Neural cell (in vitro differentiated cells): ENCODE measurements at regions not wholly inside any gene's neighbourhood (a gene's known extent, or its start where the extent isn't known, plus 50 kb on each side); places are given as distances from the start of the nearest gene placed in this dataset.

ENCODE experiments used
- EP300 ChIP-seq: fragments of 450-650 bp; conservative IDR thresholded peaks from 2 replicates; pipeline ENCODE4 v1.6.1; 2014; ENCODE audit warnings: antibody characterized with exemption, mild to moderate bottlenecking, moderate library complexity; ENCODE audit not compliant: poor library complexity, severe bottlenecking
- POLR2AphosphoS5 ChIP-seq: IDR thresholded peaks from 2 replicates; pipeline ENCODE4 v1.6.1; 2012
- SMC3 ChIP-seq: fragments of 450-650 bp; conservative IDR thresholded peaks from 2 replicates; pipeline ENCODE4 v1.6.1; 2014; ENCODE audit warnings: antibody characterized with exemption, mild to moderate bottlenecking, moderate library complexity; ENCODE audit not compliant: poor library complexity
- TF ChIP-seq, protein P1 (sequence below): fragments of 450-650 bp; IDR thresholded peaks from 2 replicates; pipeline ENCODE4 v1.5.1; 2014; ENCODE audit warnings: antibody characterized with exemption, mild to moderate bottlenecking, moderate library complexity; ENCODE audit not compliant: poor library complexity, severe bottlenecking

DNA sequence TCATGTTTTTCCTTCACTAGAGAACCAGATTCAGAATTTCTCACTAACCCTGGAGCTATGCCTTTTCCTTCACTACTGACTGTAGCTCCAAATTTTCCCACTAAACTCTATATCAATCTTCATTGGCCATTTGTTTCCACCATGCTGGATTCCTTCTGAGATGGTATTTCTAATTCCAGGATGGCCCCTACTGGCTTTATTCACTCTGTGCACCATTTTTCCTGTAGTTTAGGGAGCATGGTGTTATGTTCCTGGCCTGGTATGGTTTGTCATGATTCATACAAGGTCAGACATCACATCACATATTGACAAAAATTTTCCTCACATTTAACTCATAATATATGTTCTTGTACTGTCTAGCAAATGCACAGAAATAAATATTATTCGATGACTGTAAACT is 229.2 kb upstream of the TFPI start:
- TF ChIP-seq, protein P1, sequence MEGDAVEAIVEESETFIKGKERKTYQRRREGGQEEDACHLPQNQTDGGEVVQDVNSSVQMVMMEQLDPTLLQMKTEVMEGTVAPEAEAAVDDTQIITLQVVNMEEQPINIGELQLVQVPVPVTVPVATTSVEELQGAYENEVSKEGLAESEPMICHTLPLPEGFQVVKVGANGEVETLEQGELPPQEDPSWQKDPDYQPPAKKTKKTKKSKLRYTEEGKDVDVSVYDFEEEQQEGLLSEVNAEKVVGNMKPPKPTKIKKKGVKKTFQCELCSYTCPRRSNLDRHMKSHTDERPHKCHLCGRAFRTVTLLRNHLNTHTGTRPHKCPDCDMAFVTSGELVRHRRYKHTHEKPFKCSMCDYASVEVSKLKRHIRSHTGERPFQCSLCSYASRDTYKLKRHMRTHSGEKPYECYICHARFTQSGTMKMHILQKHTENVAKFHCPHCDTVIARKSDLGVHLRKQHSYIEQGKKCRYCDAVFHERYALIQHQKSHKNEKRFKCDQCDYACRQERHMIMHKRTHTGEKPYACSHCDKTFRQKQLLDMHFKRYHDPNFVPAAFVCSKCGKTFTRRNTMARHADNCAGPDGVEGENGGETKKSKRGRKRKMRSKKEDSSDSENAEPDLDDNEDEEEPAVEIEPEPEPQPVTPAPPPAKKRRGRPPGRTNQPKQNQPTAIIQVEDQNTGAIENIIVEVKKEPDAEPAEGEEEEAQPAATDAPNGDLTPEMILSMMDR, result no peak
- TF ChIP-seq SMC3 (no peak), EP300 (no peak), POLR2AphosphoS5 (no peak)
